Activated CD8-positive, alpha-beta memory T cell treated with anti-CD3 and anti-CD28 coated beads, Interleukin-2, amount 50 U/mL, for 24 hours (primary cell): ENCODE measurements at regions not wholly inside any gene's neighbourhood (a gene's known extent, or its start where the extent isn't known, plus 50 kb on each side); places are given as distances from the start of the nearest gene placed in this dataset.
"Not testable (repeated sequence)": the region's sequence is repeated elsewhere in the genome, so short reads cannot be mapped to it uniquely, and the experiment has no call there.

Experiments used
- DNase-seq: peaks from one replicate; pipeline ENCODE4 v3.0.0-alpha.2; 2020; ENCODE audit errors: extremely low read depth

DNA sequence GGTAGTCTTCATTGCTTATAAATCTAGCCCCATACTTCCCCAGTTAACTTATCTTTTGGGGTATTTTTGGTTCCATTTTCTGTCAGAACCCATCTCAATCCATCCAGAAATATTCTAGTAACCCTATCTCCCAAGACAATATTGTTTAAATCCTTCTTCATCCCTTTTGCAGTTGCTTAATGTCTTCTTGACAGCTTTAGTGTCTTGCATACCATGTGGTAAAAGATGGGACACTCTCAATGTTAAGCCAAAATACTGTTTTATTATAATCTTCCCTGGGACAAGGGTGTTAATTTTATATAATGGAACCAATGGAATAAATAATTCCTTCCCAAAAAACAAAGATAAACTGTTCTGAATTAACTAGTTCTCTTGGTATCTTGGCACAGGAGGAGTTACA lies 450.2 kb downstream of the CCER1 start:
- no peak for DNase-seq

GRCh38 chr12:90502070-90502469 lies 452.9 kb downstream of the CCER1 start:
- no peak for DNase-seq

- DNase-seq = no peak
Measured at GRCh38 chr12:90501412-90501811, 453.6 kb downstream of the CCER1 start.

- no peak for DNase-seq
Measured at GRCh38 chr12:90499795-90500194, 455.2 kb downstream of the CCER1 start.

DNA sequence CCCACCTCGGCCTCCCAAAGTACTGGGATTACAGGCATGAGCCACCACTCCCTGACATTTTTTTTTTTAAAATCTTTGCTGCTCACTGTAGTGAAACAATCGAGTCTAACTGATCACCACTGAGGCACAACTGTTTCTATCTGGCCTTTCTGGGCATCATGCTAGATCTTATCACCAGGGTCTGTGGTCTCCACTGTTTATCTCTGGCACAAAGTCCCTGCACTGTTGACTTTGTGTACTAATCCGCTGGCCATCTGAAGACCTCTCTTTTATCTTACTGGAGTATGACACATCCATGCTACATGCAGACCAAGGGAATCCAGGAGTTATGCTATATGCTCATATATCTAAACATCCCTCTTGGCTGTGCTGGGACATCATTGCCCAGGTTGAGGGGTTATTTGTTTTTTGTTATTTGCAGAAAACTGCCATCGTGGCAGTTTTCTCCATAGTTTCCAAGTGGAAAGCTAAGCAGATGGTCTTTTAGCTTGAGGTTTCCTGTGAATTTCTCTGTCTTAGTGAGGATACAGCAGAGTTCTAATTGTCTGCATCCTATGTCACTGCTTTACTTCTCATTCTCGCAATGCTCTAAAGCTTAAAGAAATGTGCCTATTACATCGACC lies 456.9 kb downstream of the CCER1 start:
- no peak for DNase-seq

GRCh38 chr12:90490355-90490754 lies 464.6 kb downstream of the CCER1 start:
- DNase-seq = no peak

- no peak for DNase-seq
Measured at GRCh38 chr12:90489141-90489540, 465.8 kb downstream of the CCER1 start.

GRCh38 chr12:90485560-90485959 lies 469.4 kb downstream of the CCER1 start:
- DNase-seq = no peak

GRCh38 chr12:90484094-90484493 lies 470.9 kb downstream of the CCER1 start:
- DNase-seq = no peak

DNA sequence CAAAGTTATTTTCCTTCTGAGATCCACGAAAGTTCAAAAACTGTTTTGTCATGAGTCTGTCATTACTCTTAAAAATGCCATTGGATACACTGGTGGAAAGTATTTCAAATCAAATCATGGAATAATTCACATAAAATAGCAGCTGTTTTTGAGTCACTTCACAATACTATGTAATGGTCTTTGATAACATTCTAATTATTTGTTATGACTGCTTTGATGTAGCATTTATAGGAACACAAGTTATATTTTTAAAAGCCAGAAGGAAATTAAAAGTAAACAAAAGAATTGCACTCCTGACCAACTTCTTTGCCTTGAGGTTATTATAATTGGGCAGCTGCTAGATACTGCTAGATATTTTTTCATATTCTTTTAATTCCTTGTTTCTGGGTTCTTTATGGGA lies 473.2 kb downstream of the CCER1 start:
- no peak for DNase-seq

DNA sequence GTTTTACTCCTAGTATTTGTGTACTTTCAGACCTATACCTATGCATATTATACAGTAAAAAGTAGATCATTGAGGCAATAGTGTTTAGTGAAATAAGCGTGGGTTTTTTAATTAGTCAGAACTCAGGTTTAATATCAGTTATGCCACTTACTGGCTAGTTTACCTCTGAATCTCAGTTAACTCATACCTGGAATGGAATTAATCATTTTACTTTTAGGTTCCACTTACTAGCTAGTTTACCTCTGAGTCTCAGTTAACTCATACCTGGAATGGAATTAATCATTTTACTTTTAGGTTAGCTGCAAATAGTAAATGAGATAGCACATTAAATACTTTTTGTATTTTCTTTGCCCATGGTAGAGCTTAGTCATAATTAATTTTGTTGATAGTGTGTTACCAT lies 475.7 kb downstream of the CCER1 start:
- no peak for DNase-seq

DNA sequence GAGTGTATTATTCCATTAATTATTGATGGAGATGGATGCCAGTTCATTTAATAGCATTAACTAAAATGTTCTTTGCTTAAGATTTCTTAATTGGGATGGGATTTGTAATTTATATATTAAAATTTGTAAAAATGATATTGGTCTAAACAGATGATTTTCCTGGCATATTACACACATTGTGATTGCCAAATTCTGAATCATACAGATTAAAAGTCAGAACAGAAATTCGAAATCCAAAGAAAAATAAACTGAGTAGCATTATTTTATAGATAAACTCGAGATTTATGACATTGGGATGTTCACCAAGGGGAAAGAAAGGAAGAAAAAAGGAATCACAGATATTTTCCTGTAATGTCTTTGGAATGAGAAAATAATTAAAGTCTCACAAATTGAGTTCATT lies 481.1 kb downstream of the CCER1 start:
- DNase-seq = no peak

DNA sequence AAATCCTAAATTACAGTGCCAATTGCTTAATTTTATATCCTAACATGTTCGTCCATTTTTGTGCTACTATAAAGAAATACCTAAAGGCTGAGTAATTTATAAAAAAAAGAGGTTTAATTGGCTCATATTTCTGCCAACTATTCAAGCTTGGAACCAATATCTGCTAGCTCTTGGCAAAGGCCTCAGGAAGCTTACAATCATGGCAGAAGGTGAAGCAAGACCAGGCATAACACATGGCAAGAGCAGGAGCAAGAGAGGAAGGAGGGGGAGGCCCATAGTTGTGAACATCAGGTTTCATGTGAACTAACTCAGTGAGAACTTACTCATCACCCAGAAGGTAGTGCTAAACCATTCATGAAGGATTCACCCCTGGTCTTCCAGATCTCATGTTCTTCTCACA lies 494.3 kb downstream of the CCER1 start:
- no peak for DNase-seq

DNA sequence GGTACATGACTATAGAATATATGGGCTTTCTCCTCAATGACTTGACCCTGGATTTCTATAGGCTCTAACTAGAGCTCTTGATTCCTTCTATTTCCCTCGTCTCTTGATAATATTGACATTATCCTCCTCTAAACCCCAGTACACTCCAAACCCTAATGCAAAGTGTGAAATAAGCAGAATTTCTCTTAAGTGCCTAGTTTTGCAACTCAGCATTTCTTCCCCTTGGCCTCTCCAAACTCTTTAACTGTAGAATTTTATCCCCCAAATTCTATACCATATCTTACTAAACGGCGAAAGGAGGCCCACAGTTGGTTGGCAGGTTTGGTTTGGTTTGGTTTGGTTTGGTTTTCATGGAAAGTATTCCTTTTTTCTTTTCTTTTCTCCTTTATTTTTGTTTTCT lies 498.7 kb downstream of the CCER1 start:
- DNase-seq = no peak

DNA sequence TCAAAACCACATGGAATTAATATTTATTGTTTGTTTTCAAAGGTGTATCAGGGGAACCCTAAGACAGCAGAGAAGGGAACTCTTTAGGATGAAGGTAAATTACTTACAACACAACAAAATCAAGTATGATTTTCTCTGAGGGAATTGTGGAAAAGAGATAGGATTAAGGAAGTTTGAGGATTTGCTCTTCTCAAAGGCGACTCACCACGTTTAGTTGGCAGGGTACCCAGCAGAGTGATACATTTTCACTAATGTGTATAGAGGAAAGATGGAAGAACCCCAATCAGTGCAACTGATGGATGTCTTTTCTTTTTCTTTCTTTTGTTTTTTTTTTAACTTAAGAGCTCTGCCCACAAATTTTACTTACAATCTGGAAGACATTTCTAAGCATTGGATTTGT lies 499.2 kb downstream of the CCER1 start:
- no peak for DNase-seq

- no peak for DNase-seq
Measured at GRCh38 chr12:90449611-90450010, 505.4 kb downstream of the CCER1 start.

GRCh38 chr12:90443466-90443865 lies 511.5 kb downstream of the CCER1 start:
- not testable (repeated sequence) for DNase-seq

DNA sequence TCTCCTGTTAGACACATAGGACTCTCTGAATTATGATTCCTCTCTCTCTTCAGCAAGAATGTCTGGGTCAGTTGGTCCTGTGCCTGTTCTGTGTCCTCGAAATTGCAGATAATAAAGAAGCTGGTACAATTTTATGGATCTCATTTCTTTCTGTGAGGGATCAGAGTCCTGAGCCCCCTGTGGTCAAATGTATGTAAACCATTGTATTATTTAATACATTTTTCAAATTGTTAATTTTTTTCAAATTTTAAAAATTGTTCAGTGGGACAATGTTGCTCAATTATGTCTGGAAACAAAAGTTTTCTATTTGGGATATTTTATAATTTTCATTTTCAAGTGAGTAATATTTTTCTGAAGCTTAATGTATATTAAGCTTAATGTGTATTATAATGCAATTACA lies 513.5 kb downstream of the CCER1 start:
- no peak for DNase-seq

- DNase-seq = no peak
Measured at GRCh38 chr12:90428881-90429280, 526.1 kb downstream of the CCER1 start.

DNA sequence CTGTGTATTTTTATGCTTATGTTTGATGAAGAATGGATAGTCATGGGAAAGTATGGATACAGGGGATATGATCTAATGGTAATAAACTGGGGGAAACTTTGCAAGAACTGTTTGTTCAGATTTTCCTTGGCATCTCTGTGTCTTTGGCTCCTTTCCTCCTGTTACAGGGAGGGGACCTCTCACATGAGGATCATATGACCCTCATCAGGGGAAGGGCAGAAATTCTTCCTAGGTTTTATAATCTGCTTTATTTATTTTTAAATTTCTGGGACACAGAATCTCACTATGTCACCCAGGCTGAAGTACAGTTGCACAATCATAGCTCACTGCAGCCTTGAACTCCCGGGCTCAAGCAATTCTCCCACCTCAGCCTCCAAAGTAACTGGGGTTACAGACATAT lies 526.5 kb downstream of the CCER1 start:
- DNase-seq = no peak

- no peak for DNase-seq
Measured at GRCh38 chr12:90423965-90424364, 531.0 kb downstream of the CCER1 start.

- no peak for DNase-seq
Measured at GRCh38 chr12:90410962-90411361, 544.0 kb downstream of the CCER1 start.

GRCh38 chr12:90407841-90408240 lies 547.1 kb downstream of the CCER1 start:
- DNase-seq = no peak

DNA sequence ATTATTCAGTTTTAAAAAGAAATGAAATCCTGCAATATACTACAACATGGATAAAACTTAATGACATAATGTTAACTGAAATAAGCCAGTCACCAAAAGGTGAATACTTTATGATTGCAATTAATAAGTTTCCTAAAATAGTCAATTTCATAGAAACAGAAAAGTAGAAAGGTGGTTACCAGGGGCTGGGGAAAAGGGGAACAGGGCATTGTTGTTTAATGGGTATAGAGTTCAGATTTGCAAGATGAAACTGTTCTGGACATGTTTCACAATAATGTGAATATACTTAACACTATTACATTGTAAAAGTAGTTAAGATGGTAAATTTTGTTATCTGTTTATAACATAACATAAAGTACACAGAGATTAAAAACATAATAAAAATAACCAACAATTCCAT lies 550.9 kb downstream of the CCER1 start:
- no peak for DNase-seq

DNA sequence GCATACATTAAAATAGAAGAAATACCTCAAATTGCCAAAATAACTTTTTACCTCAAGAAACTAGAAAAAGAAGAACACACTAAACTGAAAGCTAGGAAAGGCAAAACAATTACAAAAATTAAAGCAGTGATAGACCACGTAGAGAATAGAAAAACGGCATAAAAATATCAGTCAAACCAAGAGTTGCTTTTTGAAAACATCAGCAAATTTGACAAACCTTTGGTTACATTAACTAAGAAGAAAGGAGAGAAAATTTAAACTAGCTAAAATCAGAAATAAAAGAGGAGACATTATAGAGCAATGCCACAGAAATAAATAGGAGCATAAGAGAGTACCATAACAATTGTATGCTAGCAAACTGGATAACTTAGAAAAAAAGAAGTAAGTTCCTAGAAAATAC lies 553.8 kb downstream of the CCER1 start:
- DNase-seq = no peak
